NCI-H2107 (cell line): ENCODE measurements at regions not wholly inside any gene's neighbourhood (a gene's known extent, or its start where the extent isn't known, plus 50 kb on each side); places are given as distances from the start of the nearest gene placed in this dataset.

Source experiments
- DNase-seq: peaks from one replicate; lab custom pipeline; 2025; lab: John Stamatoyannopoulos, UW

- no peak for DNase-seq
Observed at GRCh38 chr2:195498176-195498575, 158.8 kb upstream of the SLC39A10 start.

DNA sequence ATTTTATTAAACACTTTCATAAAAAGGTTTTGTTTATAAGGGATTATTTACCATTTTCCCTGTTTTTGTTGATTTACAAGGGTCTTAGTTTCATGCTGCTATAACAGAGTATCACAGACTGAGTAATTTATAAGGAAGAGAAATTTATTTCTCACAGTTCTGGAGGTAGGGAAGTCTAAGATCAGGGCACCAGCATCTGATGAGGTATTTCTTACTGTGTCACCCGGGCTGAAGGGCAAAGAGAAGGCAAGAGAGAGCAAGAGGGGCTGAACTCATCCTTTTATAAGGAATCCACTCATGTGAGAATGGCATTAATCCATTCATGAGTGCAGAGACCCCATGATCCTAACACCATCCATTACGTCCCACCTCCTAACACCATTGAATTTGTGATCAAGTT is 160.0 kb upstream of the SLC39A10 start:
- no peak for DNase-seq

DNA sequence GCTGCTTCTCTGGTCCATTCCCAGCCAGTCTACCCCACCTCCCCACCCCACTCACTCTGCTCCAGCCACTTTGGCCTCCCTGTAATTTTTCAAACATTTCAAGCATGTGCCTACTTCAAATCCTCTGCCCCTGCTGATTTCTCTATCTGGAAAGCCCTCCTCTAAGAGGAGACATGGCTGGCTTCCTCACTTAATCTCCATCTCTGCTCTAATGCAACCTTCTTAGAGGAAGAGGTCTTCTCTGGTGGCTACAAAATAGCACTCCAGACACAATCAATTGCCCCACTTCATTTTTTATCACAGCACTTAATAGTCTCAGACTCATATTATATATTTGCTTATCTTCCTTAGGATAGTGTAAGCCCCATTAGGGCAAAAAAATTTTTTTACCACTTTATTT is 161.1 kb upstream of the SLC39A10 start:
- DNase-seq, result no peak

DNA sequence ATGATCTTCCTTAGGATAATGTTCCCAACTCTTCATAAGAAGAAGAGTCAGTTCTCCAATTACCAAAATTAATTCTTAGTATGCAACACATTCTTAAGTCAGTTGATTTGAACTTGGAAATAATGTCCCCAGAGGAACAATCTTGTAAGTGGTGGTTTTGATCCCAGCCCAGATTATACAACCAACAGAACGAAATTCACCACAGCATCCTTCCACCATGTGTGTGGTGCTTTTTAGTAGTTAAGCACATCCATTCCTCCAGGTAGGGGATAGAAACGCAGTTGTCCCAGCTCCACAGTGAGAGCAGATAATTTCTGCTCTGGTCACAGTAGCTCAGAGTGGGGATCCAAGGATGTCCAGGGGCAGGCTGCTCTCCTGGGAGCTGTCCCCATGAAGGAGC is 161.7 kb upstream of the SLC39A10 start:
- DNase-seq, result no peak

DNA sequence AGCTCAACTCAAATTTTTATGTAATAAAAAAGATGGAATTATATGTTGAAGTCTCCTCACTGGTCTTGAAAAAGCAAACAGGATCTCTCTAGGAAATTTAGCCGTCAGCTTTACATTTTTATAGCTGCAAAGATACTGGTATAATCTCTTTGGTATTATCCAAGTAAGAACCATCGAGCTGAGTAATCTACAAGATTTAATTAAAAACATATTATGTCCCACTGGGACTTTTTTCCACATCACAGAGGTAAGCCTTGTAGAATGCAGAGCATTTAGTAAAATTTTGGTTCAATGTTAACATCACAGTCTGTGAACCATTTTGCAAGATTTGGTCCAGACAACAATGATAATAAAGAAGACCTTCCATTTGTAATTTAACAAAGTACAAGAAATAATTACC is 162.6 kb upstream of the SLC39A10 start:
- no peak for DNase-seq

- DNase-seq, result no peak
Observed at GRCh38 chr2:195493416-195493815, 163.6 kb upstream of the SLC39A10 start.

DNA sequence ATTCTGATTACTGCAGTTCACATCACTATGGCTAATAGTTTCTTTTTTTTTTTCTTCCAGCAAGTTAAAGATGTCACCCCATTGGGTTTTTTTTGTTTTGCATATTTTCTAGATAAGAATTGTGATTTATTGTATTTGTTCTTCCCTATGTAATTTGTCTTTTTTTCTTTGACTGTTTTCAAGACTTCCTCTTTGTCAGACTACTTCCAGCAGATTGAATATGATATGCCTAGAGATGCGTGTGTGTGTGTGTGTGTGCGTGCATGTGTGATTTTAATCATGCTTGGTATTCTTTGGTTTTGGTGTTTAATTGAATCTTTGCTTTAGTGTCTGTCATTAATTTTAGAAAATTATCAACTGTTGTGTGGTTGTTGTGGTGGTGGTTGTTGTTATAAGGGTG is 166.7 kb upstream of the SLC39A10 start:
- no peak for DNase-seq

- no peak for DNase-seq
Observed at GRCh38 chr2:195489101-195489500, 167.9 kb upstream of the SLC39A10 start.

DNA sequence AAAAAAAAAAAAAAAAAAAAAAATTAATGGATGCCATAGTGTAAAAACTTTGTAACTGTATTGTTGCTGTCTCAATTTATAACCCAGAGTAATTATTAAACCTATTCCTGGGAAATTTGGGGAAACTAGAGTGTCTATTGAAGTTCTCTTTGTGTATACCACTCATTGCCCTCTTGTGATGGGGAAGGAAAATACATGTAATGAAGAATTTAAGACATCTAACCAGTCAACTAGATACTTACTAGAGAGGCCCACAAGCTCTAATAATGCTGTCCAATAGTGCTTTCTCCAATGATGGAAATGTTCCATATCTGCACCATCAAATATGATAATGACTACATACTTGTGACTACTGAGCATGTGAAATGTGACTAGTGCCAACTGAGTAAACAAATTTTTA is 168.5 kb upstream of the SLC39A10 start:
- no peak for DNase-seq

DNA sequence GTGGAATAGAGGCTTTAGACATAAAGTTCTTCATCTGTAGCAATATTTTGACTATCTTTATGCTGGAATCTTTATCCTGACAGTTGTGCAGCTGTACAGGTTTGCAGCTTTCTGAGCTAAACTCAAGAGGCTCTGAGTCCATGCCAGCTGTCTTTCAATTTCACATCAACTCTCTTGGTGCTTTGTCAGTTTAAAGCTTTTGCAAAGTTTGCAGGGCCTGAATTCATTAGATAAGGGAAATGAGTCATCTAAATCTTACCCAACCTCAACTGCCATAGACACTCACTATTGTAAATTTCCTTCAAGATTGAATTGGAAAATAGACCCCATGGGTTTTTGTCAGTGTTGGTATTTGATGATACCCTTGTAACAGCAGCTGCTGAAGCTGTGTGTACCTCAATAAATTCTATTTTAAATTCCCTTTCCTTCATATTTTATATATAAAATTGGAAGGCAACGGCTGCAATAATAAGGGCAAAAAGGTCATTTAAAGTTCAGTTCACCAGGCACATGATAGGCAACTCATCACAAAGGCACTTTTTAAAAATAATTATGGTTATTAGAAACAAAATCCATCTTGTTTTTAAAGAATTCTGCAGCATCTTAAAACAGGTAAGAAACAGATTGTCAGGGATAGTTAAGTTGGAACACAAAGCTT is 169.9 kb upstream of the SLC39A10 start:
- DNase-seq, result no peak

- DNase-seq, result no peak
Observed at GRCh38 chr2:195486520-195486919, 170.5 kb upstream of the SLC39A10 start.

DNA sequence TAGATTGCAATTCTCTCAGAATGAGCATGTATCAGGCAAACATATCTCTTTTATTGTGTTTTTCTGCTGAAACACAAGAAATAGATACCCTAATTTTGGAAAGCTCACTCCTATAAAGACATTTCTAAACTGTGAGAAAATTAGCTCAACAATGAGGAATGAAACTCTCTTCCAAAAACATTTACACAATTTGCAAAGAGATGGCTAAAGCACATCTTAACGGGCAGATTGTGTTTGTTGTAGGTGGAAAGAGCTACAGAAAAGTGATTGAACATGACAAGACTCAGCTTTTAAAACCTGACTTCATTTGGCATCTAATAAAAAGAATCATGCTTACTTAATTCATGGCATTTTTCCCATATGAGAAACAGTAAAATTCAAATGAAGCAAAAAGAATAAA is 175.0 kb upstream of the SLC39A10 start:
- no peak for DNase-seq

DNA sequence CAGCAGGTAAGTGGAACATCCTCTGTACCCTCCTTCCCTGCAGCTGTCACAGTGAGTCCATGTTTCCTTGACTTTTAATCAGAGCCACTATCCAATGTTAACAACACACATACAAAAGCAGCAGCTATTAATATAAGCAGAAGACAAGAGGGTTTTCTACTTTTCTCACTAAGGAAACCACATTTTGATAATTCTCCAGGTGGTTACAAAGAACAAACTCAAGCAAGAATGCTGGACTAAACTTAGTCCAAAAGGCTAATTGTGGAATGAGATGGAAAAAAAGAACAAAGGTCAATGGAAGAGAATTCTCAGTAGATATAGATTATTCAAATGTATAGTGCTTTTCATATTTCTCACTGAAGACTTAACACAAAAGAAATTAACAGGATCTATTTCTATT is 176.9 kb upstream of the SLC39A10 start:
- DNase-seq, result no peak

DNA sequence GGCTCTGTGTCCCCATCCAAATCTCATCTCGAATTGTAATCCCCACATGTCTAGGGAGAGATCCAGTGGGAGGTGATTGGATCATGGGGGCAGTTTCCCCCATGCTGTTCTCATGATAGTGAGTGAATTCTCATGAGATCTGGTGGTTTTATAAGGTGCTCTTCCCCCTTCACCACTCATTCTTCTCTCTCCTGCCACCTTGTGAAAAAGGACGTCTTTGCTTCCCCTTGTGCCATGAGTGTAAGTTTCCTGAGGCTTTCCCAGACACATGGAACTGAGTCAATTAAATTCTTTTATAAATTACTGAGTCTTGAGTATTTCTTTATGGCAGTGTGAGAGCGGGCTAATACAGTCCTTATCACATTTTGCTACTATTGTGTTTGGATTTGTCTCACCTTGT is 177.6 kb upstream of the SLC39A10 start:
- DNase-seq, result no peak

DNA sequence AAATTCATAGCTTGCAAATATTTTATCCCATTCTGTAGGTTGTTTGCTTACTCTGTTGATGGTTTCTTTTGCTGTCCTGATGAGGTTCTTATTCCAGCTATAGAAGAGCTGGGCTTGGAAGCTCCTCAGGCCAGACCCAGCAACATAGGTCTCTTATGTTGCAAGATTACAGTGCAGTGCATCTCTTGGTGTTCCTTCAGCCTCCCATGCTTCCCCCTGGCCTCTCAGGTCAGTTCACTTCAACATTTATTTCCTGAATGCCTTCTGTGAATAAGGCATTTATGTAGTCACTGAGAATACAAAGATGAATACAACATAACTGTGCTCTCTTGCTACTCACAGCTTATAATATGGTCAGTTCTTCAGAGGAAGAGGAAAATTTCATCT is 179.0 kb upstream of the SLC39A10 start:
- DNase-seq, result no peak

DNA sequence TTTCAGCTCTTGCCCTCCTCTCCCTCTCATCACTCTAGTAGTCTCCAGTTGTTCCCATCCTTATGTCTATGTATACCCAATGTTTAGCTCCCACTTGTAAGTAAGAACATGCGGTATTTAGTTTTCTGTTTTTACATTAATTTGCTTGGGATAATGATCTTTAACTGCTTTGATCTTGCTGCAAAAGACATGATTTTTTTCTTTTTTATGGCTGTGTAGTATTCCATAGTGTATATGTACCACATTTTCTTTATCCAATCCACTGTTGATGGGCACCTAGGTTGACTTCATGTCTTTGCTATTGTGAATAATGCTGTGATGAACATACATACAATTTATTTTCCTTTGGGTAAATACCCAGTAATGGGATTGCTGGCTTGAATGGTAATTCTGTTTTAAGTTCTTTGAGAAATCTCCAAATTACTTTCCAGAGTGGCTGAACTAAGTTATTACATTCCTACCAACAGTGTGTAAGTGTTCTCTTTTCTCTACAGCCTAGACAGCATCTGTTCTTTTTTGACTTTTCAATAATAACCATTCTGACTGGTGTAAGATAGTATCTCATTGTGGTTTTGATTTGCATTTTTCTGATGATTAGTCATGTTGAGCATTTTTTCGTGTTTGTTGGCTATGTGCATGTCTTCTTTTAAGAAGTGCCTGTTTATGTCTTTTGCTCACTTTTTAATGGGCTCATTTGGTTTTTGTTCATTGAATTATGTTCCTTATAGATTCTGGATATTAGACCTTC is 179.6 kb upstream of the SLC39A10 start:
- DNase-seq, result no peak

DNA sequence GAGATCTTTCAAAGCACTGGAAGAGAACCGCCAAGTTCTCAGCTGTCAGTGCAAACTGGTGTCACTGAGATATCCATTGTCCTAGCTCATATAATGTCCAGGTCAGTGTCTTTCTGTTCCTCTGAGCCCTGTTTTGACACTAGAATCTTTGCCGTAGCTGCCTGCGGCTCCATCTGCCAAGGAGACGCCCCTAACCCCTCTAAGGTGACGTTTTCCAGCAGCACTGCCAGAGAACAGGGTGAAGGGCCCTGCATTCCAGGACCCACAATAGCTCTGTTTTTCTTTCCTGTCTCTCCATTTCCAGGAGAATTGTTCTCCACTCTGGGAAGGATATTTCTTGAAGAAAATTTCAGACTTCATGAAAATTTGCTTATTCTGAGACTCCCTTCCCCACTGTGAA is 181.7 kb upstream of the SLC39A10 start:
- DNase-seq, result no peak

DNA sequence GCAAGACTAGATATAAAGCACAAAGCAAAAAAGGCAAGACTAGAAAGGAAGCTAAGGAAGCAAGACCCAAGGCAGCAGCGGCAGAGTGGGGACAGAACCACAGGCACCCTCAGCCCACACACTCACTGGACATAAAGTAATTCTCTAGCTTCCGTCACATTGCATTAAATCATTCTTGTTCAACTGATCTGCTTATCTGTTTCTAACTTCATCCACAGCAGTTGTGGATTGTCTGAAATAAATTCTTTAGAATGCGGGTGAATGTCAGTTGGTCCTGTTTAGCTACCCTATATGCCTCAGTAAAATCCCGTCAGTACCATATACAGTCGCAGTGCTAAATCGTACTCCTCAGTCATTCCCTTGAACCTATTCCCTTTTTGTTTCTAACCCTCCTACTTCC is 183.2 kb upstream of the SLC39A10 start:
- no peak for DNase-seq

DNA sequence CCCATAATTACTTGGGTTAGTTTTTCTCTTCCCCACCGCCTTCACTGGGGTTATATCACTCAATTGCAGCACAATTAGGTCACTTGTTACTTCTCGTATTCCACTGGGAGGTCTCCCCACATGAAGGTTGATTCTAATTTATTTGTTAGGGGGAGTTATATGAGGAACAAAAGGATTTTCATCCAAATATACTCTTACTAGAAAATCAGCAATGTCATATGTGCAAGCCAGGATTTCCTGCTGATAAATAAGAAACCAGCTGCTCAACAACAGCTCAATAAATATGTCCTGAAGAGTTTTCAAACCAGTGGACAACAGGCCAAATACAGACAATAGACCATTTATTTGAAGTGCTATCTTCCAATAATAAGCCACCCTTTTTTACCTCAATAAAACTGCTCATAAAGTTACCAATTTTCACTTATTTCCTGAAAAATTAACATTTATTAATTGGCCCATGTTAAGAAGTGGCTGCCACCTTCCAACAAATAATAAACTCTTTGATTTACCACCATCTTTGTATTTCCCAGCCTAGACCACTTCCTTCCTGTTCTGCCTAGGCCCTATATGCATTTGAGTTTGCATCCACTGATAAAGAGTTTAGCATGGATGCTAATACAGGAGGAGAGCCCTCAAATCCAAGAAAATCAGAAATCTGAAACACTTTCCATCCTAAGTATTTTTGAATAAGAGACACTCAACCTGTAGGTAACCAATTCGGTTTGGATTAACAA is 184.4 kb upstream of the SLC39A10 start:
- DNase-seq, result no peak

GRCh38 chr2:195471807-195472206 is 185.2 kb upstream of the SLC39A10 start:
- DNase-seq, result no peak

- no peak for DNase-seq
Observed at GRCh38 chr2:195471163-195471562, 185.9 kb upstream of the SLC39A10 start.

DNA sequence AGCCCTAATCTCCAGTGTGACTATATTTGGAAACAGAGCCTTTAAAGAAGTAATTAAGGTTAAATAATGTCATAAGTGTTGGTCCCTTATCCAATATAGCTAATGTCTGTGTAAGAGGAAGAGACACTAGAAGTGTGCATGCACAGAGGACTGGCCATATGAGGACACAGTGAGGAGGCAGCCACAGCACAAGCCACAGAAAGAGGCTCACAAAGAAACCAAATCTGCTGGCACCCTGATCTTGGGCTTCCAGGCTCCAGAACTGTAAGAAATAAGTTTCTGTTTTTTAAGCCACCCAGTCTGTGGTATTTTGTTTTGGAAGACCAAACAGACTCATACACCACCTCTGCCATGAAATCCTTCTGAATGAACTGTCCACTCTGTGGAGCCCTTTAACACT is 186.4 kb upstream of the SLC39A10 start:
- DNase-seq, result no peak

- DNase-seq, result no peak
Observed at GRCh38 chr2:195468771-195469170, 188.3 kb upstream of the SLC39A10 start.
